SU-DHL-6 (cell line): ENCODE measurements at regions not wholly inside any gene's neighbourhood (a gene's known extent, or its start where the extent isn't known, plus 50 kb on each side); places are given as distances from the start of the nearest gene placed in this dataset.

Experiments used
- CTCF ChIP-seq: fragments of 200-600 bp; sonication (generic); IDR thresholded peaks from one replicate; pipeline ENCODE4 v1.5.1; 2017; ENCODE audit warnings: antibody characterized with exemption, mild to moderate bottlenecking, low read length, moderate library complexity; ENCODE audit not compliant: insufficient read depth, poor library complexity, severe bottlenecking
- EZH2phosphoT487 ChIP-seq: fragments of 200-600 bp; sonication (generic), shearing (Covaris generic); conservative IDR thresholded peaks from 2 replicates; pipeline ENCODE4 v1.6.1; 2018; ENCODE audit warnings: mild to moderate bottlenecking, antibody characterized with exemption, low read length, moderate library complexity, mixed read lengths

GRCh38 chr2:155908567-155908966, 424.0 kb downstream of the NR4A2 start:
- no peak for TF ChIP-seq CTCF
- TF ChIP-seq EZH2phosphoT487 = no peak
